Sigmoid colon (tissue), 6 donors: ENCODE measurements at regions not wholly inside any gene's neighbourhood (a gene's known extent, or its start where the extent isn't known, plus 50 kb on each side); places are given as distances from the start of the nearest gene placed in this dataset.

Experiments used
- DNase-seq: peaks from one replicate; pipeline ENCODE4 v3.0.0-alpha.2; 2019
- H3K27ac ChIP-seq, 4 donors: fragments of 200-600 bp; sonication (generic); one replicate each; pipeline ENCODE4 v1.5.1; 2016 to 2019; ENCODE audit warnings: mild to moderate bottlenecking in 1 of 4
- H3K27me3 ChIP-seq, 3 donors: fragments of 200-600 bp; sonication (generic); one replicate each; pipeline ENCODE4 v1.5.1; 2019; ENCODE audit warnings: mild to moderate bottlenecking in 1 of 3
- H3K36me3 ChIP-seq, 4 donors: fragments of 200-600 bp; sonication (generic); one replicate each; pipeline ENCODE4 v1.5.1; 2016 to 2019
- H3K4me1 ChIP-seq, 4 donors: fragments of 200-600 bp; sonication (generic); one replicate each; pipeline ENCODE4 v1.5.1; 2017 to 2019
- H3K4me3 ChIP-seq, 4 donors: fragments of 200-600 bp; sonication (generic); one replicate each; pipeline ENCODE4 v1.5.1; 2017 to 2019; ENCODE audit warnings: mild to moderate bottlenecking in 2 of 4, moderate library complexity in 1 of 4
- H3K9me3 ChIP-seq, 4 donors: fragments of 200-600 bp in 3 of 4; sonication (generic) in 3 of 4; one replicate each; pipeline versions ENCODE4 v1.5.1 to v1.6.1; 2013 to 2019
- EP300 ChIP-seq, 4 donors: sonication (generic); formaldehyde crosslinking; IDR thresholded peaks; one replicate each; pipeline ENCODE4 v1.6.1; 2017; ENCODE audit warnings: antibody characterized with exemption in 4 of 4
- POLR2A ChIP-seq, 2 donors: fragments of 450-650 bp; IDR thresholded peaks; one replicate each; pipeline ENCODE4 v1.6.1; 2016; ENCODE audit warnings: antibody characterized with exemption in 2 of 2, mild to moderate bottlenecking in 2 of 2, moderate library complexity in 2 of 2
- POLR2AphosphoS5 ChIP-seq, 4 donors: sonication (generic); formaldehyde crosslinking; IDR thresholded peaks; one replicate each; pipeline ENCODE4 v1.6.1; 2017; ENCODE audit warnings: antibody characterized with exemption in 4 of 4
- WGBS, 2 donors: extraction: QIAGEN DNeasy Blood & Tissue Kit; methylation state at CpG; one replicate each; pipeline ENCODE4 v1.1.7; 2013; 5-methylcytosine and 5-hydroxymethylcytosine counted together
- intact Hi-C: fragments of 100-400 bp; cut with DNase I; formaldehyde crosslinking; loops from one replicate; pipeline ENCODE4 v1.15.1; 2023
- TF ChIP-seq, protein P1 (sequence below), 4 experiments: fragments of 450-650 bp in 3 of 4; fragments of 200-600 bp in 1 of 4; IDR thresholded peaks; one replicate each; pipeline ENCODE4 v1.5.1; 2016 to 2019; ENCODE audit warnings: antibody characterized with exemption in 4 of 4, mild to moderate bottlenecking in 3 of 4, moderate library complexity in 2 of 4
- donor health status: healthy with polysubstance abuse.
- donor health status: healthy.

DNA sequence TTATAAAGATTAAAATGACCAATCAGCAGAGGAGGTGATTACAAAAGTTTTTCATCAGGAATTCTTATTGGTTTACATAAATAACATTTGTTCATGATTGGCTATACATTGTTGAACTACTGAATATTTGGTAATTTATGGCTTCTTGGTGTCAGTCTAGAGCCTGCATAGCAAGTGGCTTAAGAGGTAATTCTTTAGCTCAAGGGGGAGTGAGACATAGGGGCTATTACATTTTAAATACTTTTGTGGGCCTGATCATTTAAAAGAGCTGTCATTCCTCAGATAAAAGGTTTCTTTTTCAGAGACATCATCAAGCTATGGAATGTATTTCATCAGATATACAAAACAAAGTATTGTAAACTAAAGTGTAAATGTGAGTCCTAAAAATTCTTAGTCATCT, 373.8 kb downstream of the EPHA4 start:
- intact Hi-C loops = no loop called here
- H3K36me3 ChIP-seq = no peaks in the 10 kb centered on the region
- H3K9me3 ChIP-seq = no peaks in the 10 kb centered on the region
- H3K4me1 ChIP-seq = no peaks in the 10 kb centered on the region
- no peak overlapping the region for H3K4me3 ChIP-seq
- no peak for DNase-seq
- no peak for TF ChIP-seq EP300 (IDR thresholded peaks at IDR 0.05)
- TF ChIP-seq POLR2AphosphoS5 (IDR thresholded peaks at IDR 0.05) = no peak
- no peaks in the 10 kb centered on the region for H3K27me3 ChIP-seq
- H3K27ac ChIP-seq = no peak overlapping the region

DNA sequence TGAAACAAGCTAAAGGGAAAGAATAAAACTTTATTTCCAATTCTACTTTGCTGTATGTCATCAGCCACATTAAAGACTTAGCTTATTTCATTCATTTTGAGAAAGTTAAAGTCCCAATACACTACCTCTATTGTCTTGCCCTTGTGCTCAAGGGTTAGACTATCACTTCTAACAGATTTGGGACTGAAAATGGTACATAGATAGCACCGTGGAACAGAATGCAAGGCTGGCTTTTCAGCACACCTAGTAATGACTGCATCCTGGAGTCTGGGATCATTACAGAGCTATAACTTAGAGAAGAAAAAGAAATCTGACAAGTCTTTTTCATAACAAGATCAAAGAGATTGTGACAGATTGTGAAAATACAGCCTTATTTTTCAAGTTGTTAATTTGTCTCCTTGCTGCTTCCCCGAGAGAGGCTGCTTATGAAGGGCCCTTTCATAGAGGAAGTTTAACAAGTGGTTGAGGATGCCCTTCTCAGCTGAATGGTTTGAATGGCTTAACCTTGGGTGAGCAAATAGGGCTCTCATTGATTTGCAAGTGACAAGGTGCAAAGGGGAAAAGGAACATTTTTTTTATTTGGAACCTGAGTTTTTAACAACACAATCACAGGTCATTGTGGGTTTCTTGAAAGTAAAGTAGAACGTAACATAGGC, 371.8 kb downstream of the EPHA4 start:
- 77 to 80% methylated on average over 3 of the region's 3 CpGs for WGBS, 2 donors
- no peak overlapping the region for H3K27ac ChIP-seq
- intact Hi-C loops = no loop called here
- no peaks in the 10 kb centered on the region for H3K27me3 ChIP-seq
- no peaks in the 10 kb centered on the region for H3K36me3 ChIP-seq
- H3K4me3 ChIP-seq = no peak overlapping the region
- no peak for DNase-seq
- peaks cover 0 to 5% (median 0%) of the 10 kb centered on the region in 4 donors for H3K4me1 ChIP-seq
- TF ChIP-seq POLR2AphosphoS5 (IDR thresholded peaks at IDR 0.05) (no peak), POLR2A (IDR thresholded peaks at IDR 0.05) (no peak)
- H3K9me3 ChIP-seq = no peaks in the 10 kb centered on the region

DNA sequence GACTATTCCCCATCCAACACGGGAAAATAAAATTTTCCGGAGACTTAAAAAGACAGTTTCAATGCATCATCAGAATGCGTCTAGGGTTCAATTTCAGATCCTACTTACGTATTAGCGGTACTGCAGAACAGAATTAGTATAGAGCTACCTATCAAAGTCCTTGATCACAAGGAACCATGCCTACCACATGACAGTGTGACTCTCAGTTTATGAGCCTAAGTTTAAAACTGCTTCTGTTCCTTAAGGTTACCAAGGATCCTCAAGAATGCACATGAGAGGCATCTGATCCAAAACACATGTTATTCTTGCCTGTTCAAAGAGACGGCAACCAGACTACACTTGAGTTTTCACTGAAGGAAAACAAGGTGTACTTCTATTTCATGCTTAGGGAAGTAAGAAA, 369.7 kb downstream of the EPHA4 start:
- Histone ChIP-seq H3K27ac (no peak overlapping the region), H3K9me3 (no peaks in the 10 kb centered on the region), H3K27me3 (no peaks in the 10 kb centered on the region), H3K4me3 (no peak overlapping the region), H3K36me3 (no peaks in the 10 kb centered on the region), H3K4me1 (peaks cover 0 to 5% (median 0%) of the 10 kb centered on the region in 4 donors)
- TF ChIP-seq POLR2A (IDR thresholded peaks at IDR 0.05) (no peak), POLR2AphosphoS5 (IDR thresholded peaks at IDR 0.05) (no peak)
- intact Hi-C loops = no loop called here
- WGBS, 2 donors = 94 to 95% methylated on average over 6 of the region's 6 CpGs
- DNase-seq = no peak

DNA sequence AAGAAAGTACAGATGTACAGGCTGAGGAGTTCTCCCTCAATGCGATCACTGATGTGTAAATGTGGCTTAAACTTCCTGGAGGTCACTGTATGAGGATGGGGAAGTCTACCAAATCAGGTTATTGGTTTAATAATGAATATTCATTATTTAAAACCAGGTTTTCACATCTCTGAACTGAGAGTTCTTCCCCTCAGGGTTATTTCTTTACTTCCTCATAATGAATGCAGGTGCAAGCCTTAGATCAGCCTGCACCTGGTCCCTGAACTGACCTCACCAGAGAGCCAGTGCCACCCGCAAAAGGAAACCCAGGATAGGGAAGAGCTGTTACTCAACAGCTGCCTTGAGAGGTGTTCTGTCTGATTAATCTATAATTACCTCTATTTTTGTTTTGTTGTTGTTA, 369.0 kb downstream of the EPHA4 start:
- Histone ChIP-seq H3K4me3 (no peak overlapping the region), H3K27me3 (no peaks in the 10 kb centered on the region), H3K27ac (no peak overlapping the region), H3K4me1 (peaks cover 0 to 5% (median 0%) of the 10 kb centered on the region in 4 donors), H3K9me3 (no peaks in the 10 kb centered on the region), H3K36me3 (no peaks in the 10 kb centered on the region)
- 46 to 54% methylated on average over 2 of the region's 2 CpGs for WGBS, 2 donors
- no peak for DNase-seq
- intact Hi-C loops = no loop called here
- TF ChIP-seq POLR2A (IDR thresholded peaks at IDR 0.05) = no peak
- TF ChIP-seq, protein P1, sequence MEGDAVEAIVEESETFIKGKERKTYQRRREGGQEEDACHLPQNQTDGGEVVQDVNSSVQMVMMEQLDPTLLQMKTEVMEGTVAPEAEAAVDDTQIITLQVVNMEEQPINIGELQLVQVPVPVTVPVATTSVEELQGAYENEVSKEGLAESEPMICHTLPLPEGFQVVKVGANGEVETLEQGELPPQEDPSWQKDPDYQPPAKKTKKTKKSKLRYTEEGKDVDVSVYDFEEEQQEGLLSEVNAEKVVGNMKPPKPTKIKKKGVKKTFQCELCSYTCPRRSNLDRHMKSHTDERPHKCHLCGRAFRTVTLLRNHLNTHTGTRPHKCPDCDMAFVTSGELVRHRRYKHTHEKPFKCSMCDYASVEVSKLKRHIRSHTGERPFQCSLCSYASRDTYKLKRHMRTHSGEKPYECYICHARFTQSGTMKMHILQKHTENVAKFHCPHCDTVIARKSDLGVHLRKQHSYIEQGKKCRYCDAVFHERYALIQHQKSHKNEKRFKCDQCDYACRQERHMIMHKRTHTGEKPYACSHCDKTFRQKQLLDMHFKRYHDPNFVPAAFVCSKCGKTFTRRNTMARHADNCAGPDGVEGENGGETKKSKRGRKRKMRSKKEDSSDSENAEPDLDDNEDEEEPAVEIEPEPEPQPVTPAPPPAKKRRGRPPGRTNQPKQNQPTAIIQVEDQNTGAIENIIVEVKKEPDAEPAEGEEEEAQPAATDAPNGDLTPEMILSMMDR (IDR thresholded peaks at IDR 0.05) = no peak
- TF ChIP-seq POLR2AphosphoS5 (IDR thresholded peaks at IDR 0.05) = no peak
- no peak for TF ChIP-seq EP300 (IDR thresholded peaks at IDR 0.05)

DNA sequence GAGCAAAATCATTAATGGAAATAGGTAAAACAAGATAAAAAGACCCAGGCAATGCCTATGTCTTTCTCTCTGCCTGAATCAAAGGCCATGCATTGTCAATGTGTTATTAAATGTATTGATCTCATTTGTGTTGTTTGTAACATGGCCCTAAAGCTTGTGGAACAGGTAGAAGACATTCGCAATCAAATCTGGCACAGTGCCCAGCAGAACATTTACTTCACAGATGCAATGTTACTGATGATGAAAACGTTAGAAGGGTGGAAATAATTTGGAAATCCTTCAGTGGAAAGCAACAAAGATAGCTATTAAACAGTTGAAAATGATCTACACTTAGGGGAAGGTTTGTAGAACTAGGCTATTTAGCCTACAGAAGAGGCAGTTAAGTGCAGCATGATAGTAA, 368.2 kb downstream of the EPHA4 start:
- peaks cover 0 to 5% (median 0%) of the 10 kb centered on the region in 4 donors for H3K4me1 ChIP-seq
- no peak for TF ChIP-seq POLR2AphosphoS5 (IDR thresholded peaks at IDR 0.05)
- TF ChIP-seq, protein P1 (IDR thresholded peaks at IDR 0.05) = no peak
- no peak for TF ChIP-seq POLR2A (IDR thresholded peaks at IDR 0.05)
- TF ChIP-seq EP300 (IDR thresholded peaks at IDR 0.05) = no peak
- no peaks in the 10 kb centered on the region for H3K27me3 ChIP-seq
- H3K36me3 ChIP-seq = no peaks in the 10 kb centered on the region
- H3K9me3 ChIP-seq = no peaks in the 10 kb centered on the region
- WGBS, 2 donors = 17 to 43% methylated on average over 2 of the region's 2 CpGs
- no peak for DNase-seq
- H3K4me3 ChIP-seq = no peak overlapping the region
- intact Hi-C loops = no loop called here
- H3K27ac ChIP-seq = no peak overlapping the region

DNA sequence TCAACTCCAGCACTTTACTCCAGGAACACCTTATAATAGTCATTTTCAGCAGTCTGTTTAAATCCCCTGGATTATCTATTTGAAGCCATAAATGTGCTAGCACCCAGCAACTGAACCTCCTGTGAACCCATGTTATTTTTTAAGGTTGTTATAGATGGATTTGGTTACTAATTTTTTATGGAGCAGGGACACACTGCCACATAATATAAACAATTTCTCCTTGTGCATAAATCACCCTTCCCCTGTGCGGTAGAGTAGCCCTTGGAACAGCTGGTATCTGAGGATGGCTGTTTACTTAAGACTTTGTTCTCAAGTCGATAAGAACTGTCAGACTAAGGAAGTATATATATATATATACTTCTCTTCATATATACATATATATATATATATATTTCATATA, 367.4 kb downstream of the EPHA4 start:
- 7 to 39% methylated on average over 2 of the region's 2 CpGs for WGBS, 2 donors
- TF ChIP-seq POLR2AphosphoS5 (IDR thresholded peaks at IDR 0.05) = no peak
- no peak for TF ChIP-seq EP300 (IDR thresholded peaks at IDR 0.05)
- TF ChIP-seq, protein P1 (IDR thresholded peaks at IDR 0.05) = no peak
- TF ChIP-seq POLR2A (IDR thresholded peaks at IDR 0.05) = no peak
- intact Hi-C loops = no loop called here
- Histone ChIP-seq H3K27me3 (no peaks in the 10 kb centered on the region), H3K4me1 (peaks cover 0 to 5% (median 0%) of the 10 kb centered on the region in 4 donors), H3K27ac (no peak overlapping the region), H3K36me3 (no peaks in the 10 kb centered on the region), H3K4me3 (no peak overlapping the region), H3K9me3 (no peaks in the 10 kb centered on the region)
- no peak for DNase-seq
